GM21360 (cell line): ENCODE measurements at regions not wholly inside any gene's neighbourhood (a gene's known extent, or its start where the extent isn't known, plus 50 kb on each side); places are given as distances from the start of the nearest gene placed in this dataset.
"Not testable (repeated sequence)": the region's sequence is repeated elsewhere in the genome, so short reads cannot be mapped to it uniquely, and the experiment has no call there.

ENCODE experiments used
- ATAC-seq: cut with Tn5 transposase; IDR thresholded peaks from one replicate; pipeline ENCODE4 v1.9.1; 2021; ENCODE audit warnings: mild to moderate bottlenecking, moderate library complexity; ENCODE audit not compliant: unreplicated experiment

GRCh38 chr4:14400307-14400706 is 602.0 kb upstream of the CPEB2 start:
- no peak for ATAC-seq

- ATAC-seq, result no peak
These were observed 599.1 kb upstream of the CPEB2 start for GRCh38 chr4:14403132-14403531.

GRCh38 chr4:14404730-14405129 is 597.6 kb upstream of the CPEB2 start:
- ATAC-seq, result no peak

GRCh38 chr4:14410516-14410915 is 591.8 kb upstream of the CPEB2 start:
- no peak for ATAC-seq

- ATAC-seq, result no peak
These were observed 587.1 kb upstream of the CPEB2 start for GRCh38 chr4:14415146-14415545.

GRCh38 chr4:14419516-14419915 is 582.8 kb upstream of the CPEB2 start:
- ATAC-seq, result no peak

GRCh38 chr4:14426297-14426696 is 576.0 kb upstream of the CPEB2 start:
- not testable (repeated sequence) for ATAC-seq

- no peak for ATAC-seq
These were observed 574.2 kb upstream of the CPEB2 start for GRCh38 chr4:14428125-14428524.

- no peak for ATAC-seq
These were observed 570.8 kb upstream of the CPEB2 start for GRCh38 chr4:14431155-14432134.

- no peak for ATAC-seq
These were observed 567.8 kb upstream of the CPEB2 start for GRCh38 chr4:14434483-14434882.

- ATAC-seq, result no peak
These were observed 567.4 kb upstream of the CPEB2 start for GRCh38 chr4:14434916-14435315.

GRCh38 chr4:14441561-14441960 is 560.7 kb upstream of the CPEB2 start:
- ATAC-seq, result no peak

GRCh38 chr4:14445882-14446281 is 556.4 kb upstream of the CPEB2 start:
- ATAC-seq, result no peak

GRCh38 chr4:14446311-14446710 is 556.0 kb upstream of the CPEB2 start:
- no peak for ATAC-seq

- ATAC-seq, result no peak
These were observed 555.4 kb upstream of the CPEB2 start for GRCh38 chr4:14446904-14447303.

- no peak for ATAC-seq
These were observed 553.0 kb upstream of the CPEB2 start for GRCh38 chr4:14449308-14449707.

- ATAC-seq, result no peak
These were observed 550.3 kb upstream of the CPEB2 start for GRCh38 chr4:14452001-14452400.

- no peak for ATAC-seq
These were observed 549.5 kb upstream of the CPEB2 start for GRCh38 chr4:14452764-14453163.

GRCh38 chr4:14458463-14458862 is 543.8 kb upstream of the CPEB2 start:
- no peak for ATAC-seq

GRCh38 chr4:14465057-14465456 is 537.2 kb upstream of the CPEB2 start:
- ATAC-seq, result no peak

- no peak for ATAC-seq
These were observed 536.8 kb upstream of the CPEB2 start for GRCh38 chr4:14465507-14465906.

- ATAC-seq, result no peak
These were observed 523.8 kb upstream of the CPEB2 start for GRCh38 chr4:14478504-14478903.

- ATAC-seq, result no peak
These were observed 505.9 kb upstream of the CPEB2 start for GRCh38 chr4:14496408-14496807.
